SK-N-SH treated with all-trans-retinoic acid at 6 μM for 48 hours (cell line): ENCODE measurements at regions not wholly inside any gene's neighbourhood (a gene's known extent, or its start where the extent isn't known, plus 50 kb on each side); places are given as distances from the start of the nearest gene placed in this dataset.

Experiments used
- ARNTL ChIP-seq: fragments of 450-650 bp; formaldehyde crosslinking; IDR thresholded peaks from 2 replicates; pipeline ENCODE4 v1.5.0; 2020; ENCODE audit warnings: low read depth, mild to moderate bottlenecking, moderate library complexity, borderline replicate concordance
- GLIS3 ChIP-seq: fragments of 250-450 bp; sonication (Bioruptor Pico); IDR thresholded peaks from 2 replicates; pipeline ENCODE4 v1.5.0; 2020; ENCODE audit warnings: mild to moderate bottlenecking, moderate library complexity
- ISL1 ChIP-seq: fragments of 250-450 bp; sonication (Bioruptor Pico); IDR thresholded peaks from 2 replicates; pipeline ENCODE4 v2.1.2; 2022; ENCODE audit warnings: mild to moderate bottlenecking, moderate library complexity
- TCF4 ChIP-seq: fragments of 250-450 bp; sonication (Bioruptor Pico); IDR thresholded peaks from 2 replicates; pipeline ENCODE4 v1.8.0; 2021; ENCODE audit warnings: mild to moderate bottlenecking, moderate library complexity, borderline replicate concordance
- ZFP3 ChIP-seq: fragments of 250-450 bp; sonication (Bioruptor Pico); IDR thresholded peaks from 2 replicates; pipeline ENCODE4 v1.5.0; 2020; ENCODE audit warnings: mild to moderate bottlenecking, moderate library complexity
- ZFP30 ChIP-seq: fragments of 450-650 bp; formaldehyde crosslinking; IDR thresholded peaks from 2 replicates; pipeline ENCODE4 v1.5.0; 2022; ENCODE audit warnings: mild to moderate bottlenecking, moderate library complexity
- ZNF565 ChIP-seq: fragments of 450-650 bp; formaldehyde crosslinking; conservative IDR thresholded peaks from 2 replicates; pipeline ENCODE4 v1.5.0; 2020; ENCODE audit warnings: low read depth, mild to moderate bottlenecking, moderate library complexity
- ZNF70 ChIP-seq: fragments of 450-650 bp; formaldehyde crosslinking; IDR thresholded peaks from 2 replicates; pipeline ENCODE4 v1.5.0; 2020; ENCODE audit warnings: mild to moderate bottlenecking, moderate library complexity
- ZNF8 ChIP-seq: fragments of 450-650 bp; formaldehyde crosslinking; IDR thresholded peaks from 2 replicates; pipeline ENCODE4 v1.5.0; 2020; ENCODE audit warnings: mild to moderate bottlenecking, moderate library complexity

DNA sequence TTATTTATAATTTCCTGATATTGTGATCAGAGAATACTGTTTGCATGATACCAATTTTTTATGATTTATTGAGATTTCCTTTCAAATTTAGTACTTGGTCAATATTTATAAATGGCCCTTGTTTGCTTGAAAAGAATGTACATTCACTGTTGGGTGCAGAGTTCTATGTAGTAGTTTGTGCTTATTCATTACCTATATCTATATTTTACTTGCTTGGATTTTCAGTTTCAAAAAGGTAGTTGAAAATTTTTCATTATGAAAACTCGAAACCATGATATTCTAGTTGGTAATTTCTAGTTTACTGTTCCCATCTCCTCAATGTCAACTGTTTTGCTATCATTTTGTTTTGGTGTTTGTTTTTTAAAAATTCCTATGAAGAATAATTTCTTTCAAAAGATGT, 155.7 kb downstream of the AASDHPPT start:
- no peak for TF ChIP-seq ZNF70 (CRISPR knock-in tag)
- no peak for TF ChIP-seq TCF4
- no peak for TF ChIP-seq ARNTL (CRISPR knock-in tag)
- TF ChIP-seq GLIS3 (CRISPR knock-in tag) = no peak
- TF ChIP-seq ZFP3 = no peak
- no peak for TF ChIP-seq ISL1
- TF ChIP-seq ZNF8 = no peak
- TF ChIP-seq ZFP30 (CRISPR knock-in tag) = no peak
- no peak for TF ChIP-seq ZNF565
